Cardiac muscle cell (in vitro differentiated cells and primary cell): ENCODE measurements at regions not wholly inside any gene's neighbourhood (a gene's known extent, or its start where the extent isn't known, plus 50 kb on each side); places are given as distances from the start of the nearest gene placed in this dataset.

ENCODE experiments used
- DNase-seq, 2 donors: peaks; one replicate each; pipeline versions ENCODE4 v3.0.0 to v3.0.0-alpha.2; 2010 to 2017; ENCODE audit warnings: low read depth in 1 of 2, low spot score in 1 of 2
- H3K27ac ChIP-seq: fragments of 200-600 bp; sonication (generic); 2 replicates; pipeline ENCODE4 v1.5.1; 2016
- H3K27me3 ChIP-seq: fragments of 200-600 bp; sonication (generic); 2 replicates; pipeline ENCODE4 v1.6.0; 2016; ENCODE audit warnings: control low read depth
- H3K36me3 ChIP-seq: fragments of 200-600 bp; sonication (generic); 2 replicates; pipeline ENCODE4 v1.5.1; 2016; ENCODE audit warnings: control low read depth
- H3K4me1 ChIP-seq: fragments of 200-600 bp; sonication (generic); 2 replicates; pipeline ENCODE4 v1.8.1; 2017; ENCODE audit warnings: low read depth, mild to moderate bottlenecking, mixed run types
- H3K4me3 ChIP-seq: fragments of 200-600 bp; sonication (generic); 2 replicates; pipeline ENCODE4 v1.5.1; 2016; ENCODE audit warnings: mild to moderate bottlenecking
- H3K9me3 ChIP-seq: fragments of 200-600 bp; sonication (generic); 2 replicates; pipeline ENCODE4 v1.5.1; 2017; ENCODE audit warnings: low read depth, mild to moderate bottlenecking, control low read depth
- TF ChIP-seq, protein P1 (sequence below): IDR thresholded peaks from 2 replicates; pipeline ENCODE4 v1.5.1; 2012; ENCODE audit warnings: low read depth, mild to moderate bottlenecking, low read length

DNA sequence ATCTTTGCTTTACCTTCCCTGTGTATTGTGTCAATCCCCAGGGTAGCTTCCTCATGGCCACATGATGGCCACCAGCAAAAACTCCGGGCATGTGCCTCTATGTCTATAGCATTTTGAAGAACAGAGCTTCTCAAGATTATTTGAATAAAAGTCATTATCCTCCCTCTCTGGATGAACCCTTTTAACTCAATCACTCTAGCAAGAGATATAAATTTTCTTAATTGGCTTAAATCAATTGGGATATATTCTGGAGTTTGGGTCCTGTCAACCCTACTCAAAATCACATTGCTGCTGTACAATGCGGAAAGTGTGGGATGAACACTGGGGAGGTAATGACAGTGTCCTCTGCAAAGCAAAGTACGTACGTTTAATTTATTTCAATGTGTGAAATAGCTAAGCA lies 370.6 kb upstream of the LRRC3B start:
- no peaks in the 10 kb centered on the region for H3K9me3 ChIP-seq
- no peak for DNase-seq
- no peak overlapping the region for H3K4me3 ChIP-seq
- TF ChIP-seq, protein P1, sequence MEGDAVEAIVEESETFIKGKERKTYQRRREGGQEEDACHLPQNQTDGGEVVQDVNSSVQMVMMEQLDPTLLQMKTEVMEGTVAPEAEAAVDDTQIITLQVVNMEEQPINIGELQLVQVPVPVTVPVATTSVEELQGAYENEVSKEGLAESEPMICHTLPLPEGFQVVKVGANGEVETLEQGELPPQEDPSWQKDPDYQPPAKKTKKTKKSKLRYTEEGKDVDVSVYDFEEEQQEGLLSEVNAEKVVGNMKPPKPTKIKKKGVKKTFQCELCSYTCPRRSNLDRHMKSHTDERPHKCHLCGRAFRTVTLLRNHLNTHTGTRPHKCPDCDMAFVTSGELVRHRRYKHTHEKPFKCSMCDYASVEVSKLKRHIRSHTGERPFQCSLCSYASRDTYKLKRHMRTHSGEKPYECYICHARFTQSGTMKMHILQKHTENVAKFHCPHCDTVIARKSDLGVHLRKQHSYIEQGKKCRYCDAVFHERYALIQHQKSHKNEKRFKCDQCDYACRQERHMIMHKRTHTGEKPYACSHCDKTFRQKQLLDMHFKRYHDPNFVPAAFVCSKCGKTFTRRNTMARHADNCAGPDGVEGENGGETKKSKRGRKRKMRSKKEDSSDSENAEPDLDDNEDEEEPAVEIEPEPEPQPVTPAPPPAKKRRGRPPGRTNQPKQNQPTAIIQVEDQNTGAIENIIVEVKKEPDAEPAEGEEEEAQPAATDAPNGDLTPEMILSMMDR = no peak
- H3K27ac ChIP-seq = no peak overlapping the region
- H3K4me1 ChIP-seq = no peaks in the 10 kb centered on the region
- H3K36me3 ChIP-seq = no peaks in the 10 kb centered on the region
- no peaks in the 10 kb centered on the region for H3K27me3 ChIP-seq

GRCh38 chr3:26256224-26256623 lies 366.3 kb upstream of the LRRC3B start:
- Histone ChIP-seq H3K27me3 (no peaks in the 10 kb centered on the region), H3K27ac (no peak overlapping the region)
- DNase-seq = no peak

GRCh38 chr3:26259176-26259575 lies 363.4 kb upstream of the LRRC3B start:
- no peaks in the 10 kb centered on the region for H3K4me1 ChIP-seq
- H3K36me3 ChIP-seq = no peaks in the 10 kb centered on the region
- no peak overlapping the region for H3K27ac ChIP-seq
- DNase-seq = no peak
- H3K9me3 ChIP-seq = no peaks in the 10 kb centered on the region
- no peak overlapping the region for H3K4me3 ChIP-seq
- TF ChIP-seq, protein P1 = no peak
- no peaks in the 10 kb centered on the region for H3K27me3 ChIP-seq

More at GRCh38 chr3:26256224-26256623, 366.3 kb upstream of the LRRC3B start:
- no peaks in the 10 kb centered on the region for H3K9me3 ChIP-seq
- H3K36me3 ChIP-seq = no peaks in the 10 kb centered on the region
- no peaks in the 10 kb centered on the region for H3K4me1 ChIP-seq
- H3K4me3 ChIP-seq = no peak overlapping the region
- TF ChIP-seq, protein P1 = no peak

DNA sequence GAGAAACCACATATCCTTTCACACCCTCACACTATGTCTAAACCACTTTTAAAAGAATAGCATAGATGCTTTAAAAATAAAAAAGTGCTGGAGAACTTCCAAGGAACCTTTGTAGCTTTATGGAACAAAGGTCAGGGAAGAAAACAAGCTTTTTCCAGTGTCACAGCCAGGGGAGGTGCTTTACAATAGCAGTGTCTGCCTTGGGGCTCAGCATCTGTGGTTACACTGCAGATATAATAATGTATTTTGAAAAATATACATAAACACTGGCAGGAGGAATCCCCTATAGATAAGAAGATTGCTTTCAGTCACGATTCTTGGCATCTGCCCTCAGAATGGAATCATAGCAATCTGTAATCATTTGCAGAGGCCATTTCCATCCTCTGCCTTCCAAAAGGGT lies 362.4 kb upstream of the LRRC3B start:
- Histone ChIP-seq H3K27ac (no peak overlapping the region), H3K36me3 (no peaks in the 10 kb centered on the region), H3K4me3 (no peak overlapping the region), H3K4me1 (no peaks in the 10 kb centered on the region), H3K9me3 (no peaks in the 10 kb centered on the region), H3K27me3 (no peaks in the 10 kb centered on the region)
- TF ChIP-seq, protein P1 = no peak
- no peak for DNase-seq

GRCh38 chr3:26264708-26265107 lies 357.9 kb upstream of the LRRC3B start:
- DNase-seq = no peak
- Histone ChIP-seq H3K36me3 (no peaks in the 10 kb centered on the region), H3K27ac (no peak overlapping the region), H3K27me3 (no peaks in the 10 kb centered on the region), H3K4me1 (no peaks in the 10 kb centered on the region), H3K9me3 (no peaks in the 10 kb centered on the region), H3K4me3 (no peak overlapping the region)
- TF ChIP-seq, protein P1 = no peak

DNA sequence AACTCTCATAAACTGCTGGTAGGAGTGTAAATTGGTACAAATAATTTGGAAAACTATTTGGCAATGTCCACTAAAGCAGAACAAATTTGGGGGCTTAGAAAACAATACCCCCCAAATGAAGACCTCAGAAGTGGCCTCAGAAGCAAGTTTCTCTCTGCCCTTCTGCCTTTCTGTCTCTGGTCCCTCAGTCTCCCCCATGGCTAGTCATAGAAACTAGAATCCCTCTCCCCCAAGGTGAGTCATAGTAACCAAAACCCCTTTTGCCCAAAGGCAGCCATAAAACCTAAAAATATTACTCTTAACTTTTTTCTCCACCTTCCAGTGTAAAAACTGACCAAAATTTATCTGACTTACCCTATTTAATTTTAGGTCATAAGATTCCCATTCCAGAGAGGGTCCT lies 350.7 kb upstream of the LRRC3B start:
- TF ChIP-seq, protein P1 = no peak
- no peaks in the 10 kb centered on the region for H3K27me3 ChIP-seq
- no peak for DNase-seq

More for the DNA sequence above, 350.7 kb upstream of the LRRC3B start:
- H3K36me3 ChIP-seq = no peaks in the 10 kb centered on the region
- no peak overlapping the region for H3K4me3 ChIP-seq
- no peak overlapping the region for H3K27ac ChIP-seq
- H3K4me1 ChIP-seq = no peaks in the 10 kb centered on the region
- H3K9me3 ChIP-seq = no peaks in the 10 kb centered on the region
